GM12878 (cell line): ENCODE measurements at regions not wholly inside any gene's neighbourhood (a gene's known extent, or its start where the extent isn't known, plus 50 kb on each side); places are given as distances from the start of the nearest gene placed in this dataset.

Experiments used
- ATAC-seq: fragments of 200-7000 bp; cut with Tn5 transposase; 3 replicates; pipeline ENCODE4 v1.9.1; 2020; ENCODE audit warnings: mild to moderate bottlenecking, moderate library complexity
- BruUV-seq: library from RNA; stranded (reverse); fragments of 400-500 nt; replicated peaks from 2 replicates; lab custom pipeline; 2021; lab: Mats Ljungman, UMichigan
- CTCF ChIA-PET: fragments of 300-600 bp; sonication (Branson Sonifier 250); formaldehyde crosslinking; extraction: SDS; loops from one replicate; lab custom pipeline; 2021; ENCODE audit warnings: inconsistent platforms; lab: Yijun Ruan, JAX
- POLR2A ChIA-PET: fragments of 350-600 bp; formaldehyde crosslinking; extraction: SDS; loops from one replicate; lab custom pipeline; 2021; ENCODE audit warnings: inconsistent platforms; lab: Charles Lee
- RAD21 ChIA-PET: fragments of 300-600 bp; sonication (Branson Sonifier 250); formaldehyde crosslinking; loops from one replicate; lab custom pipeline; 2023; ENCODE audit warnings: antibody characterized with exemption; ENCODE audit not compliant: unreplicated experiment; lab: Charles Lee
- SMC1A ChIA-PET: fragments of 300-600 bp; sonication (Branson Sonifier 250); formaldehyde crosslinking; loops from one replicate; lab custom pipeline; 2023; ENCODE audit not compliant: unreplicated experiment, uncharacterized antibody; lab: Charles Lee
- DNase-seq: peaks from one replicate; pipeline ENCODE4 v3.0.0-alpha.2; 2011; ENCODE audit warnings: low read depth, low spot score
- FAIRE-seq: peaks from 3 replicates; lab custom pipeline; 2011; peaks lifted over from hg19 to GRCh38; lab: Jason Lieb, UNC
- H2AFZ ChIP-seq: 2 replicates; pipeline ENCODE4 v1.6.0; 2011; ENCODE audit warnings: low read depth, low read length, control low read depth; ENCODE audit not compliant: control insufficient read depth
- H3K27ac ChIP-seq: 2 replicates; pipeline ENCODE4 v1.5.1; 2011; ENCODE audit warnings: control low read depth; ENCODE audit not compliant: control insufficient read depth, insufficient read depth
- H3K27me3 ChIP-seq, 2 experiments: replicated peaks in 1 of 2; 2 replicates each; pipeline versions ENCODE4 v1.6.0 to v1.6.1; 2011; ENCODE audit warnings: low read length in 1 of 2; ENCODE audit not compliant: control insufficient read depth in 2 of 2, insufficient read depth in 2 of 2
- H3K36me3 ChIP-seq, 2 experiments: 2 replicates each; pipeline ENCODE4 v1.5.1; 2011; ENCODE audit warnings: low read length in 1 of 2; ENCODE audit not compliant: control insufficient read depth in 2 of 2, insufficient read depth in 2 of 2
- H3K4me1 ChIP-seq: 2 replicates; pipeline ENCODE4 v1.6.1; 2011; ENCODE audit warnings: mild to moderate bottlenecking, low read length, moderate library complexity, mixed read lengths; ENCODE audit not compliant: control insufficient read depth, insufficient read depth
- H3K4me2 ChIP-seq: 2 replicates; pipeline ENCODE4 v1.6.0; 2011; ENCODE audit warnings: control low read depth; ENCODE audit not compliant: control insufficient read depth, insufficient read depth
- H3K4me3 ChIP-seq: fragments of 200-600 bp; sonication (generic); 2 replicates; pipeline ENCODE4 v1.5.1; 2016
- H3K79me2 ChIP-seq: 2 replicates; pipeline ENCODE4 v1.6.0; 2011; ENCODE audit warnings: low read length; ENCODE audit not compliant: control insufficient read depth, insufficient read depth
- H3K9ac ChIP-seq: 2 replicates; pipeline ENCODE4 v1.8.0; 2011; ENCODE audit warnings: low read length, control low read depth, mixed read lengths; ENCODE audit not compliant: control insufficient read depth, insufficient read depth
- H3K9me3 ChIP-seq: replicated peaks from 3 replicates; pipeline ENCODE4 v1.5.1; 2011; ENCODE audit warnings: mild to moderate bottlenecking, low read length; ENCODE audit not compliant: control insufficient read depth, insufficient read depth
- H4K20me1 ChIP-seq: 2 replicates; pipeline ENCODE4 v1.6.0; 2011; ENCODE audit not compliant: control insufficient read depth, insufficient read depth
- BACH1 ChIP-seq: fragments of 450-650 bp; IDR thresholded peaks from 2 replicates; pipeline ENCODE4 v1.6.1; 2017; ENCODE audit warnings: mild to moderate bottlenecking, borderline replicate concordance
- BCL11A ChIP-seq: IDR thresholded peaks from 2 replicates; pipeline ENCODE4 v1.6.1; 2011; ENCODE audit warnings: low read depth, low read length
- CTCF ChIP-seq, 3 experiments: IDR thresholded peaks in 2 of 3; conservative IDR thresholded peaks in 1 of 3; 2 replicates each; pipeline ENCODE4 v1.5.1; 2011; ENCODE audit warnings: low read depth in 3 of 3, low read length in 3 of 3, mild to moderate bottlenecking in 3 of 3, control low read depth in 2 of 3, moderate library complexity in 2 of 3, inconsistent platforms in 1 of 3, mixed read lengths in 1 of 3; ENCODE audit not compliant: control insufficient read depth in 2 of 3, insufficient read depth in 1 of 3; ENCODE audit errors: extremely low read depth in 1 of 3
- EP300 ChIP-seq, 2 experiments: fragments of 150-350 bp in 1 of 2; IDR thresholded peaks; 2 replicates each; pipeline ENCODE4 v1.6.1; 2011 to 2012; ENCODE audit warnings: low read depth in 2 of 2, low read length in 2 of 2, borderline replicate concordance in 1 of 2, improper control_type of control experiment in 1 of 2, inconsistent platforms in 1 of 2; ENCODE audit not compliant: control insufficient read depth in 1 of 2
- FOXM1 ChIP-seq: IDR thresholded peaks from 2 replicates; pipeline ENCODE4 v1.6.1; 2012; ENCODE audit warnings: low read depth, mild to moderate bottlenecking, inconsistent platforms, low read length, moderate library complexity
- KAT2A ChIP-seq: conservative IDR thresholded peaks from 2 replicates; pipeline ENCODE4 v1.6.1; 2011; ENCODE audit warnings: low read depth, low read length; ENCODE audit not compliant: control insufficient read depth
- MEF2A ChIP-seq: IDR thresholded peaks from 2 replicates; pipeline ENCODE4 v1.6.1; 2011; ENCODE audit warnings: low read depth, mild to moderate bottlenecking, low read length, moderate library complexity; ENCODE audit not compliant: insufficient read depth
- MEF2B ChIP-seq: fragments of 450-650 bp; IDR thresholded peaks from 2 replicates; pipeline ENCODE4 v1.6.1; 2018; ENCODE audit warnings: mild to moderate bottlenecking, moderate library complexity; ENCODE audit not compliant: partially characterized antibody, poor library complexity, severe bottlenecking
- MTA2 ChIP-seq: fragments of 450-650 bp; IDR thresholded peaks from 2 replicates; pipeline ENCODE4 v1.6.1; 2016; ENCODE audit warnings: low read depth, mild to moderate bottlenecking, moderate library complexity
- NFXL1 ChIP-seq: fragments of 450-650 bp; IDR thresholded peaks from 2 replicates; pipeline ENCODE4 v1.6.1; 2017; ENCODE audit warnings: antibody characterized with exemption, mild to moderate bottlenecking, borderline replicate concordance
- NFYB ChIP-seq: IDR thresholded peaks from 2 replicates; pipeline ENCODE4 v1.6.1; 2011; ENCODE audit warnings: low read depth, mild to moderate bottlenecking, low read length, improper control_type of control experiment, moderate library complexity; ENCODE audit not compliant: insufficient read depth
- PAX5 ChIP-seq: IDR thresholded peaks from 2 replicates; pipeline ENCODE4 v1.6.1; 2011; ENCODE audit warnings: low read depth, low read length, borderline replicate concordance
- RB1 ChIP-seq: fragments of 450-650 bp; formaldehyde crosslinking; IDR thresholded peaks from 2 replicates; pipeline ENCODE4 v1.6.1; 2017; ENCODE audit warnings: mild to moderate bottlenecking, borderline replicate concordance
- SIX5 ChIP-seq: IDR thresholded peaks from 2 replicates; pipeline ENCODE4 v1.6.1; 2011; ENCODE audit warnings: mild to moderate bottlenecking, low read depth, low read length, moderate library complexity; ENCODE audit not compliant: severe bottlenecking
- STAT3 ChIP-seq: IDR thresholded peaks from 2 replicates; pipeline ENCODE4 v1.6.1; 2011; ENCODE audit warnings: low read depth, low read length, improper control_type of control experiment
- ZNF622 ChIP-seq: fragments of 450-650 bp; IDR thresholded peaks from 2 replicates; pipeline ENCODE4 v1.6.1; 2017; ENCODE audit warnings: mild to moderate bottlenecking, inconsistent platforms
- WGBS: methylation state at CpG from one replicate; pipeline ENCODE4 v1.1.6; 2016; ENCODE audit warnings: low lambda C conversion rate; ENCODE audit not compliant: insufficient replicate concordance, insufficient coverage; ENCODE audit errors: missing lambda C conversion rate; 5-methylcytosine and 5-hydroxymethylcytosine counted together
- in situ Hi-C: fragments of 300-500 bp; cut with MboI; formaldehyde crosslinking; loops from 9 replicates; pipeline ENCODE4 v1.14.3; 2018; ENCODE audit warnings: mixed read lengths
- intact Hi-C: fragments of 100-400 bp; cut with micrococcal nuclease; formaldehyde crosslinking; loops from one replicate; pipeline ENCODE4 v1.14.2; 2022; ENCODE audit not compliant: unreplicated experiment
- TF ChIP-seq, protein P1 (sequence below): IDR thresholded peaks from 2 replicates; pipeline ENCODE4 v1.6.1; 2011; ENCODE audit warnings: low read depth, mild to moderate bottlenecking, low read length, moderate library complexity, borderline replicate concordance; ENCODE audit errors: extremely low read depth
- TF ChIP-seq, protein P2 (sequence below): IDR thresholded peaks from 2 replicates; pipeline ENCODE4 v1.6.1; 2011; ENCODE audit warnings: borderline replicate concordance, low read depth, mild to moderate bottlenecking, moderate library complexity, mixed read lengths, low read length; ENCODE audit not compliant: insufficient read depth; ENCODE audit errors: extremely low read length
- TF ChIP-seq, protein P3 (sequence below): fragments of 450-650 bp; IDR thresholded peaks from 2 replicates; pipeline ENCODE4 v1.6.1; 2017; ENCODE audit warnings: low read depth, mild to moderate bottlenecking, moderate library complexity

- TF ChIP-seq NFXL1 (no peak), FOXM1 (no peak), KAT2A (no peak), MEF2A (no peak)
These were observed 239.8 kb downstream of the LMX1A start (continued) for GRCh38 chr1:165116732-165117131.

GRCh38 chr1:165116171-165116570, 240.3 kb downstream of the LMX1A start:
- Histone ChIP-seq H3K4me1 (no peaks in the 10 kb centered on the region), H3K9ac (no peak overlapping the region), H3K27ac (no peak overlapping the region), H3K4me3 (no peak overlapping the region), H3K27me3 (peaks cover 3 to 6% of the 10 kb centered on the region in 2 experiments; a peak in 2 of 4 replicates), H2AFZ (no peak overlapping the region), H3K36me3 (no peaks in the 10 kb centered on the region), H3K79me2 (no peaks in the 10 kb centered on the region), H3K9me3 (no peaks in the 10 kb centered on the region), H3K4me2 (no peak overlapping the region), H4K20me1 (no peaks in the 10 kb centered on the region)
- ChIA-PET CTCF (interaction anchor here (0.6 to 1.2 kb wide), 4 partner anchors 10 to 328 kb away, joined by 3 read pairs; no protein-coding TSS in a partner anchor), POLR2A (no interaction called here), RAD21 (no interaction called here), SMC1A (no interaction called here)
- ATAC-seq (no peak), DNase-seq (no peak), FAIRE-seq (no peak)
- intact Hi-C loops = no loop called here
- BruUV-seq = no TSS peak
- in situ Hi-C loops = no loop called here
- 8% methylated on average over 1 of the region's 1 CpG for WGBS
- TF ChIP-seq STAT3 = no peak
- no peak for TF ChIP-seq BACH1
- no peak for TF ChIP-seq MTA2
- no peak for TF ChIP-seq SIX5
- TF ChIP-seq, protein P1, sequence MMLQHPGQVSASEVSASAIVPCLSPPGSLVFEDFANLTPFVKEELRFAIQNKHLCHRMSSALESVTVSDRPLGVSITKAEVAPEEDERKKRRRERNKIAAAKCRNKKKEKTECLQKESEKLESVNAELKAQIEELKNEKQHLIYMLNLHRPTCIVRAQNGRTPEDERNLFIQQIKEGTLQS = no peak
- TF ChIP-seq, protein P2, sequence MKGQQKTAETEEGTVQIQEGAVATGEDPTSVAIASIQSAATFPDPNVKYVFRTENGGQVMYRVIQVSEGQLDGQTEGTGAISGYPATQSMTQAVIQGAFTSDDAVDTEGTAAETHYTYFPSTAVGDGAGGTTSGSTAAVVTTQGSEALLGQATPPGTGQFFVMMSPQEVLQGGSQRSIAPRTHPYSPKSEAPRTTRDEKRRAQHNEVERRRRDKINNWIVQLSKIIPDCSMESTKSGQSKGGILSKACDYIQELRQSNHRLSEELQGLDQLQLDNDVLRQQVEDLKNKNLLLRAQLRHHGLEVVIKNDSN = no peak
- TF ChIP-seq BCL11A = no peak
- TF ChIP-seq EP300 (IDR thresholded peaks at IDR 0.05; ENCODE audit: borderline replicate concordance in 1 of 2, control insufficient read depth in 1 of 2, low read depth in 2 of 2, low read length in 2 of 2) = no peak
- TF ChIP-seq, protein P3, sequence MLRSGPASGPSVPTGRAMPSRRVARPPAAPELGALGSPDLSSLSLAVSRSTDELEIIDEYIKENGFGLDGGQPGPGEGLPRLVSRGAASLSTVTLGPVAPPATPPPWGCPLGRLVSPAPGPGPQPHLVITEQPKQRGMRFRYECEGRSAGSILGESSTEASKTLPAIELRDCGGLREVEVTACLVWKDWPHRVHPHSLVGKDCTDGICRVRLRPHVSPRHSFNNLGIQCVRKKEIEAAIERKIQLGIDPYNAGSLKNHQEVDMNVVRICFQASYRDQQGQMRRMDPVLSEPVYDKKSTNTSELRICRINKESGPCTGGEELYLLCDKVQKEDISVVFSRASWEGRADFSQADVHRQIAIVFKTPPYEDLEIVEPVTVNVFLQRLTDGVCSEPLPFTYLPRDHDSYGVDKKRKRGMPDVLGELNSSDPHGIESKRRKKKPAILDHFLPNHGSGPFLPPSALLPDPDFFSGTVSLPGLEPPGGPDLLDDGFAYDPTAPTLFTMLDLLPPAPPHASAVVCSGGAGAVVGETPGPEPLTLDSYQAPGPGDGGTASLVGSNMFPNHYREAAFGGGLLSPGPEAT = no peak
- no peak for TF ChIP-seq MEF2B
- TF ChIP-seq ZNF622 = no peak
- no peak for TF ChIP-seq FOXM1
- no peak for TF ChIP-seq CTCF (IDR thresholded peaks at IDR 0.05 in 2 of 3, conservative IDR thresholded peaks at IDR 0.05 in 1 of 3; ENCODE audit: control insufficient read depth in 2 of 3, extremely low read depth in 1 of 3, insufficient read depth in 1 of 3, low read depth in 3 of 3, low read length in 3 of 3)
- TF ChIP-seq PAX5 = no peak
- TF ChIP-seq RB1 = no peak
- no peak for TF ChIP-seq NFYB
